ENCODE measurements at regions not wholly inside any gene's neighbourhood (a gene's known extent, or its start where the extent isn't known, plus 50 kb on each side); places are given as distances from the start of the nearest gene placed in this dataset.

- no peaks in the 10 kb centered on the region for H3K4me1 Mint-ChIP-seq (ENCODE audit: low read depth, unreplicated experiment)
- Histone ChIP-seq H3K27ac (ENCODE audit: low read depth, low read length) (no peak overlapping the region), H2AFZ (ENCODE audit: low read depth, low read length) (no peak overlapping the region), H3K36me3 (ENCODE audit: insufficient read depth, low read length) (no peaks in the 10 kb centered on the region), H3K4me1 (ENCODE audit: insufficient read depth, low read length) (no peaks in the 10 kb centered on the region), H3K27me3 (ENCODE audit: insufficient read depth, low read length) (no peaks in the 10 kb centered on the region), H4K20me1 (ENCODE audit: insufficient read depth, low read length) (no peaks in the 10 kb centered on the region), H3K9me3 (ENCODE audit: insufficient read depth, low read depth, low read length) (no peaks in the 10 kb centered on the region), H3K4me3 (ENCODE audit: insufficient read depth, low read depth, low read length) (no peak overlapping the region), H3K79me2 (ENCODE audit: insufficient read depth, low read length) (no peaks in the 10 kb centered on the region), H3K4me2 (ENCODE audit: low read length) (no peak overlapping the region), H3K9ac (ENCODE audit: low read length) (no peak overlapping the region)
- no peak overlapping the region for H3K27ac Mint-ChIP-seq (ENCODE audit: unreplicated experiment)
- DNase-seq (ENCODE audit: low read depth) (no peak), FAIRE-seq (no peak)
- no peak for TF ChIP-seq EZH2 (IDR thresholded peaks at IDR 0.05; ENCODE audit: insufficient read depth, low read length)
- TF ChIP-seq CTCF (IDR thresholded peaks at IDR 0.05; ENCODE audit: insufficient read depth, low read depth, low read length): no peak
- H3K4me3 Mint-ChIP-seq (ENCODE audit: unreplicated experiment): no peak overlapping the region
- no peaks in the 10 kb centered on the region for H3K36me3 Mint-ChIP-seq (ENCODE audit: low read depth, unreplicated experiment)
- H3K27me3 Mint-ChIP-seq (ENCODE audit: low read depth, unreplicated experiment): no peaks in the 10 kb centered on the region
- peaks cover 16% of the 10 kb centered on the region for H3K9me3 Mint-ChIP-seq (ENCODE audit: unreplicated experiment)
Observed at GRCh38 chr12:42905419-42905705, 315.8 kb upstream of the PRICKLE1 start.

GRCh38 chr12:42904683-42905418 lies 315.3 kb upstream of the PRICKLE1 start:
- Histone ChIP-seq H3K36me3 (ENCODE audit: insufficient read depth, low read length) (no peaks in the 10 kb centered on the region), H3K4me1 (ENCODE audit: insufficient read depth, low read length) (no peaks in the 10 kb centered on the region), H3K27ac (ENCODE audit: low read depth, low read length) (no peak overlapping the region), H3K9me3 (ENCODE audit: insufficient read depth, low read depth, low read length) (no peaks in the 10 kb centered on the region), H3K9ac (ENCODE audit: low read length) (no peak overlapping the region), H4K20me1 (ENCODE audit: insufficient read depth, low read length) (no peaks in the 10 kb centered on the region), H2AFZ (ENCODE audit: low read depth, low read length) (no peak overlapping the region), H3K27me3 (ENCODE audit: insufficient read depth, low read length) (no peaks in the 10 kb centered on the region), H3K4me2 (ENCODE audit: low read length) (no peak overlapping the region), H3K79me2 (ENCODE audit: insufficient read depth, low read length) (no peaks in the 10 kb centered on the region), H3K4me3 (ENCODE audit: insufficient read depth, low read depth, low read length) (no peak overlapping the region)
- no peaks in the 10 kb centered on the region for H3K36me3 Mint-ChIP-seq (ENCODE audit: low read depth, unreplicated experiment)
- peaks cover 13% of the 10 kb centered on the region for H3K9me3 Mint-ChIP-seq (ENCODE audit: unreplicated experiment)
- FAIRE-seq (no peak), DNase-seq (ENCODE audit: low read depth) (no peak)
- no peaks in the 10 kb centered on the region for H3K4me1 Mint-ChIP-seq (ENCODE audit: low read depth, unreplicated experiment)
- H3K27ac Mint-ChIP-seq (ENCODE audit: unreplicated experiment): no peak overlapping the region
- no peak for TF ChIP-seq CTCF (IDR thresholded peaks at IDR 0.05; ENCODE audit: insufficient read depth, low read depth, low read length)
- no peak for TF ChIP-seq EZH2 (IDR thresholded peaks at IDR 0.05; ENCODE audit: insufficient read depth, low read length)
- H3K27me3 Mint-ChIP-seq (ENCODE audit: low read depth, unreplicated experiment): no peaks in the 10 kb centered on the region
- no peak overlapping the region for H3K4me3 Mint-ChIP-seq (ENCODE audit: unreplicated experiment)

- H3K27ac Mint-ChIP-seq (ENCODE audit: unreplicated experiment): no peak overlapping the region
- H3K9me3 Mint-ChIP-seq (ENCODE audit: unreplicated experiment): peaks cover 7% of the 10 kb centered on the region
- Histone ChIP-seq H3K4me2 (ENCODE audit: low read length) (no peak overlapping the region), H4K20me1 (ENCODE audit: insufficient read depth, low read length) (no peaks in the 10 kb centered on the region), H3K9me3 (ENCODE audit: insufficient read depth, low read depth, low read length) (no peaks in the 10 kb centered on the region), H2AFZ (ENCODE audit: low read depth, low read length) (no peak overlapping the region), H3K9ac (ENCODE audit: low read length) (no peak overlapping the region), H3K4me3 (ENCODE audit: insufficient read depth, low read depth, low read length) (no peak overlapping the region), H3K27me3 (ENCODE audit: insufficient read depth, low read length) (no peaks in the 10 kb centered on the region), H3K27ac (ENCODE audit: low read depth, low read length) (no peak overlapping the region), H3K4me1 (ENCODE audit: insufficient read depth, low read length) (no peaks in the 10 kb centered on the region), H3K79me2 (ENCODE audit: insufficient read depth, low read length) (no peaks in the 10 kb centered on the region), H3K36me3 (ENCODE audit: insufficient read depth, low read length) (no peaks in the 10 kb centered on the region)
- no peak overlapping the region for H3K4me3 Mint-ChIP-seq (ENCODE audit: unreplicated experiment)
- no peaks in the 10 kb centered on the region for H3K4me1 Mint-ChIP-seq (ENCODE audit: low read depth, unreplicated experiment)
- no peaks in the 10 kb centered on the region for H3K36me3 Mint-ChIP-seq (ENCODE audit: low read depth, unreplicated experiment)
- no peak for TF ChIP-seq EZH2 (IDR thresholded peaks at IDR 0.05; ENCODE audit: insufficient read depth, low read length)
- no peak for TF ChIP-seq CTCF (IDR thresholded peaks at IDR 0.05; ENCODE audit: insufficient read depth, low read depth, low read length)
- peaks cover 2% of the 10 kb centered on the region for H3K27me3 Mint-ChIP-seq (ENCODE audit: low read depth, unreplicated experiment)
- FAIRE-seq (no peak), DNase-seq (ENCODE audit: low read depth) (no peak)
Observed at GRCh38 chr12:42903736-42904135, 314.2 kb upstream of the PRICKLE1 start.
